ENCODE measurements at regions not wholly inside any gene's neighbourhood (a gene's known extent, or its start where the extent isn't known, plus 50 kb on each side); places are given as distances from the start of the nearest gene placed in this dataset.

GRCh38 chr22:48551061-48551460 is 1276.6 kb downstream of the BRD1 start:
- no peak for DNase-seq
- Histone ChIP-seq H3K4me3 (ENCODE audit: low read length) (no peak overlapping the region), H3K9ac (ENCODE audit: low read length) (no peak overlapping the region), H3K4me1 (ENCODE audit: insufficient read depth, low read length) (no peaks in the 10 kb centered on the region), H3K79me2 (ENCODE audit: low read length) (no peaks in the 10 kb centered on the region), H3K4me2 (ENCODE audit: low read length) (no peak overlapping the region), H2AFZ (ENCODE audit: low read length) (no peak overlapping the region), H3K9me3 (ENCODE audit: low read length) (no peaks in the 10 kb centered on the region), H3K9me2 (replicated peaks; ENCODE audit: low read length) (no peaks in the 10 kb centered on the region), H3F3A (ENCODE audit: low read length, unreplicated experiment) (no peaks in the 10 kb centered on the region), H3K27ac (ENCODE audit: low read length) (no peak overlapping the region), H3K36me3 (ENCODE audit: low read depth, low read length) (no peaks in the 10 kb centered on the region), H4K20me1 (ENCODE audit: low read length) (no peaks in the 10 kb centered on the region), H3K27me3 (ENCODE audit: low read length) (no peaks in the 10 kb centered on the region; the same call in 1 of the 2 replicates)
- ATAC-seq: no peak
- POLR2A ChIA-PET (ENCODE audit: unreplicated experiment): no interaction called here
- intact Hi-C loops (cut with micrococcal nuclease): no loop called here
- TF ChIP-seq EZH2phosphoT487 (IDR thresholded peaks at IDR 0.05; ENCODE audit: borderline replicate concordance, low read length) (no peak), EZH2 (IDR thresholded peaks at IDR 0.05; ENCODE audit: low read length, unreplicated experiment) (no peak), CTCF (conservative IDR thresholded peaks at IDR 0.05; ENCODE audit: low read depth, low read length) (no peak)
- BruUV-seq (replicated peaks): no TSS peak
- CTCF ChIA-PET: no interaction called here

- Histone ChIP-seq H3K4me1 (ENCODE audit: insufficient read depth, low read length) (no peaks in the 10 kb centered on the region), H2AFZ (ENCODE audit: low read length) (no peak overlapping the region), H3K79me2 (ENCODE audit: low read length) (no peaks in the 10 kb centered on the region), H3K9me2 (replicated peaks; ENCODE audit: low read length) (no peaks in the 10 kb centered on the region), H3K27me3 (ENCODE audit: low read length) (no peaks in the 10 kb centered on the region; the same call in 1 of the 2 replicates), H3K36me3 (ENCODE audit: low read depth, low read length) (no peaks in the 10 kb centered on the region), H3K27ac (ENCODE audit: low read length) (no peak overlapping the region), H3K9ac (ENCODE audit: low read length) (no peak overlapping the region), H4K20me1 (ENCODE audit: low read length) (no peaks in the 10 kb centered on the region), H3F3A (ENCODE audit: low read length, unreplicated experiment) (no peaks in the 10 kb centered on the region), H3K9me3 (ENCODE audit: low read length) (no peaks in the 10 kb centered on the region), H3K4me2 (ENCODE audit: low read length) (no peak overlapping the region), H3K4me3 (ENCODE audit: low read length) (no peak overlapping the region)
- ChIA-PET POLR2A (ENCODE audit: unreplicated experiment) (no interaction called here), CTCF (no interaction called here)
- TF ChIP-seq EZH2phosphoT487 (IDR thresholded peaks at IDR 0.05; ENCODE audit: borderline replicate concordance, low read length) (no peak), EZH2 (IDR thresholded peaks at IDR 0.05; ENCODE audit: low read length, unreplicated experiment) (no peak), CTCF (conservative IDR thresholded peaks at IDR 0.05; ENCODE audit: low read depth, low read length) (no peak)
- BruUV-seq (replicated peaks): no TSS peak
- intact Hi-C loops (cut with micrococcal nuclease): no loop called here
- ATAC-seq (no peak), DNase-seq (no peak)
Observed at GRCh38 chr22:48548391-48548790, 1279.3 kb downstream of the BRD1 start.

DNA sequence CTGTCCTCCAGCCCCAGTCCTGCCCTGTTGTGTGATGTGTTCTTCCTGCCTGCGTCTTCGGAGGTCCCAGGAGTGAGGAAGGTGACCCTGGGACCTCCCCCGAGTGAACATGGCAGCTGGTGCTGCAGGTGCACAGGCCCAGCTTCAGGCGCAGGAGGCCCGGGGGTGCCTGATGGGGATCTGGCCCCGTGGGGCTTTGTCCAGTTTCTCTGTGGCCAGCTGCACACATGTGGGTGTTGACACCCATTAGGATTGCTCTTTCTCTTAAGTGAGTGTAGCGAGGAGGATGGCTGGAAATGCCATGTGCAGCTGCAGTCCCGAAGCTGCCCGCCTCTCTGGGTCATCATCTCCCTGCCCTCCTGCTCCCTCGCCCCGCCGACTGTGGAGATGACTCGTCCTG is 1279.7 kb downstream of the BRD1 start:
- ChIA-PET POLR2A (ENCODE audit: unreplicated experiment) (no interaction called here), CTCF (no interaction called here)
- no peaks in the 10 kb centered on the region; the same call in 1 of the 2 replicates for H3K27me3 ChIP-seq (ENCODE audit: low read length)
- H3K36me3 ChIP-seq (ENCODE audit: low read depth, low read length): no peaks in the 10 kb centered on the region
- BruUV-seq (replicated peaks): no TSS peak
- H3F3A ChIP-seq (ENCODE audit: low read length, unreplicated experiment): no peaks in the 10 kb centered on the region
- no peak overlapping the region for H3K4me2 ChIP-seq (ENCODE audit: low read length)
- no peaks in the 10 kb centered on the region for H3K4me1 ChIP-seq (ENCODE audit: insufficient read depth, low read length)
- no peak overlapping the region for H3K27ac ChIP-seq (ENCODE audit: low read length)
- TF ChIP-seq EZH2 (IDR thresholded peaks at IDR 0.05; ENCODE audit: low read length, unreplicated experiment): no peak
- no peak for TF ChIP-seq CTCF (conservative IDR thresholded peaks at IDR 0.05; ENCODE audit: low read depth, low read length)
- TF ChIP-seq EZH2phosphoT487 (IDR thresholded peaks at IDR 0.05; ENCODE audit: borderline replicate concordance, low read length): no peak
- DNase-seq: no peak
- intact Hi-C loops (cut with micrococcal nuclease): no loop called here
- no peaks in the 10 kb centered on the region for H3K9me3 ChIP-seq (ENCODE audit: low read length)
- H3K9ac ChIP-seq (ENCODE audit: low read length): no peak overlapping the region
- no peaks in the 10 kb centered on the region for H4K20me1 ChIP-seq (ENCODE audit: low read length)
- H3K9me2 ChIP-seq (replicated peaks; ENCODE audit: low read length): no peaks in the 10 kb centered on the region
- H3K4me3 ChIP-seq (ENCODE audit: low read length): no peak overlapping the region
- ATAC-seq: no peak
- no peaks in the 10 kb centered on the region for H3K79me2 ChIP-seq (ENCODE audit: low read length)
- no peak overlapping the region for H2AFZ ChIP-seq (ENCODE audit: low read length)

Data from PC-3 (cell line).